GM21390 (cell line): ENCODE measurements at regions not wholly inside any gene's neighbourhood (a gene's known extent, or its start where the extent isn't known, plus 50 kb on each side); places are given as distances from the start of the nearest gene placed in this dataset.
"Not testable (repeated sequence)": the region's sequence is repeated elsewhere in the genome, so short reads cannot be mapped to it uniquely, and the experiment has no call there.

Experiments used
- ATAC-seq: cut with Tn5 transposase; IDR thresholded peaks from one replicate; pipeline ENCODE4 v1.9.1; 2021; ENCODE audit not compliant: unreplicated experiment

DNA sequence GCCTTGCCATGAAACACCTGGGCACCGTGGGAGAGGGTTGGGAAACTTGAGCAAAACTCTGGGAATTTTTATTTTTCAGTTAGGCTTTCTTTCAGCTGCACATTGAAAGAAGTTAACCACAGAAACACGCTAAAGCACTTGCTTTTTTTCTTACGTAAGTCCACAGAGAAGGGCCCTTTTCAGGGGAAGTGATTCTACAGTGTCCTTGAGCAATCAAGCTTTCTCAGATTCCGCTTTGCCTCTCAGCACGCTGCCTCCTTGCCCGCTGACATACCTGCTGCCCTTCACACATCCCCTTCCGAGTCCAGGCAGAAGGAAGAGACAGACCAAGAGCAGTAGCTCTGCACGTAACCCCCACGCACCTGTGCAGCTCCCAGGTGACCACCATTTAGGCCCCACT lies 135.5 kb upstream of the MYT1L start:
- no peak for ATAC-seq

DNA sequence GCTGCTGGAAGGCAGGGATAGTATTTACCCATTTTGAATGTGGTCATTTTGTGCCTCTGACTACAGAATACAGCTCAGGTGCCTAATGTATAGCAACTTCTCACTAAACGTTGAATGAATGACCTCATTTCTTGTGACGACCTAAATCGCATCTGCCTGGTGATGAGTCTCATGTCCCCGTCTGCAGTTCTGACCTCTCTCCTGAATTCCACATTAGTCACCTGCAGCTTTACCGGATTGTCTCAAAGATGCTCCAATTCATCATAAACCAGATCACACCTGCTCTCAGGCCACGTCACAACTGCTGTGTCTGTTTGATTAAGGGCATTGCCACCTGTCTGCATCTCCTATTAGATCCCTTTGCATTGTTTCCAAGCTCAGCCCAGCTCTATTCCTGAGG lies 133.6 kb upstream of the MYT1L start:
- no peak for ATAC-seq

DNA sequence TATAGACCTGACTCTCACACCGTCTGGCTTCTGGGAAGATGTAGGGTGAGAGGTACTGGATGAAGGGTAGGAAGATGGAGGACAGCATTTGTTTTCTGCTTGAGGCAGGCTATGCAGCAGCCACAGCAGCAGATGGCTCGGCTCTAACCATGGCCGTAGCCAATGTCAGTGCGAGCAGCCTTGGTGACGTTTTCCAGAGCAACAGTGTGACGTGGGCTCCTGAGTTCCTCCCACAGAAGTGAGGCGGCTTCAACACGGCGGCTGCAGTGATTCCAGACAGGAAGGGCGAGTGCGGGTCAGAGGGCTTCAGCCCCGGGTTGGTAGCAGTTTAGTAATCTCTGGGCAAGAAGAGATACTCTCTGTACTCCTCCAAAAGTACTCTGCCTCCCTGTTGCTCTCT lies 133.0 kb upstream of the MYT1L start:
- no peak for ATAC-seq

- no peak for ATAC-seq
These were observed 125.6 kb upstream of the MYT1L start for GRCh38 chr2:2456721-2457120.

DNA sequence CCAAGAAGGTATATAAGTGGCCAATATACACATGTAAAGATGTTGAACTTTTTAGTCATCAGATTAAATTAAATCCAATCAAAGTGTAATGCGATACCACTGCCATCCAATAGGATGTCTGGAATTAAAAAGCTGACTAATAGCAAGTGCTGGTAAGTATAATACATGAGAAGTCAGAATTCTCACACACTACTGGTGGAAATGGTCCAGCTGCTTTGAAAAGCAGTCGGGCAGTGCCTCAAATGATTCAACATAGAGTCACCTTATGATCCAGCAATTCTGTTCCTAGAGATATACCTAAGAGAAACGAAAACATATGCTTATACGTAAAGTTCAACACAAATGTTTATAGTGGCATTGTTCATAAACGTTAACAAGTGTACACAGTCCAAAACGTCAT lies 124.1 kb upstream of the MYT1L start:
- no peak for ATAC-seq

DNA sequence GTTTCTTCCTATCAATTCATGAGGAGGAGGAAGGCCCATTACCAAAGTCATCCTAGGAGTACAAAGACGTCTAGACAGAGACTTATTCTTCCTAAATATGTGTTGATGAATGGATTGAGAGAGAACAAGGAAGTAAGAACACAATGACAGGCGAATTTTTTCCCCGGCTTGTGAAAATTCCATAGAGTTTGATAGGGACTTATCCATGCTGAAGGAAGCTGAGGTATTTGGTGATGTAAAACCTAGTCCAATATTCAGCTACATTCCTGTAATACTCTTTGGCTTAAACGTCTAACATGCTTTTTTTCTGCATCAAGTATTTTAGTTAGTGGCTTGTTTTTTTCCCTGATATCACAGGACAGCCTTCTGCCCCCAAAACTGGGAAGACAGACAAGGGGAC lies 121.9 kb upstream of the MYT1L start:
- ATAC-seq, result no peak

- not testable (repeated sequence) for ATAC-seq
These were observed 120.2 kb upstream of the MYT1L start for GRCh38 chr2:2451275-2451674.

GRCh38 chr2:2448178-2448577 lies 117.1 kb upstream of the MYT1L start:
- ATAC-seq, result no peak

GRCh38 chr2:2422621-2423020 lies 91.5 kb upstream of the MYT1L start:
- no peak for ATAC-seq

DNA sequence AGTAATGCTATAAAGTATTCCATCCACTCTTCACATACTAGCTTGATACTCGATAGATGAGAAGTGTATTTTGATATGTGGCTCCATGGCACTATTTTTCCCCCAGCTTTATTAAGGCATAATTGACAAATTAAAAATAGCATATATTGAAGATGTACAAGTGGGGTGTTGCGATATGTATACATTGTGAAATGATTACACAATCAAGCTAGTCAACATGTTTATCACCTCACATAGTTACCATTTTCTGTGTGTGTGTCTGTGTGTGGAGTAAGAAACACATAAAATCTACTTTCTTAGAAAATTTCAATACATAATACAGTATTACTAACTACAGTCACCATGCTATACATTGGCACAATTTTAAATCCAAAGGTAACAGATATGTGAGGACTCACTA lies 82.5 kb upstream of the MYT1L start:
- ATAC-seq, result no peak

DNA sequence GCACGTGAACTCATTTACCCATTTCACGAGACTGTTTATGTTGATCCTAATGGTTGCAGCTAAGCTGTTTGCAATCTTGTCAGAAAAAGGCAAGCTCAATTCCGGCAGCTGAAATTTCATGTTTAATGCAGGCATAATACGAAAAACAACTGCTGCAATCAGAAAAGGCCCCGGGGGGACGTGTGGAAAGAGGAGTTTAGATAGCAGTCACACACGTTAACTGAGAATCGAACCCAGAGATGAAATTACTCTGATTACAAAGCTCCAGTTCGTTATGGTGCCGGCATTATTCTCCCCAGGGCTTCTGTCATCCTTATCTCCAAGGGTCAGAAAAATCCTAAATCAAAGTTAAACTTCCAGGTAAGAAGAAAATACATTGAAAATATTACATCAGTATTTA lies 79.9 kb upstream of the MYT1L start:
- no peak for ATAC-seq

DNA sequence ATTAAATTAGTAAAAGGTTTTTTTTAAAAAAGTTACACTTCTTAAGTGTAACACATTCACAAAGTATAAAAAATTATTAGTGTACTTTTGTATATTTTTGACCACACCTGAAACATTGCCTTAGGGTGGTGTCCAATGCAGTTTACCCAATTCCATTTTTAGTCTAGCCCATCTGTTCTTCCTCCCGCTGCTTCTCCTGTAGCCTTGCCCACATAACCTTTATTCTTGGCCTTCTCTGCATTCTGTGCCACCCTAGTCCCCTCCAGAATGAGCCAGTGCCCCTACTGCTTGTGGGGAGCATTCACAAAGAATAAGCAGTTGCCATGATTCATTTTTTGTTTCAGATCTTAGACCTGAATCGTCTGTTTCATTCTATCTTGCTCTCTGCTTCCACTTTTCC lies 78.4 kb upstream of the MYT1L start:
- ATAC-seq, result no peak

DNA sequence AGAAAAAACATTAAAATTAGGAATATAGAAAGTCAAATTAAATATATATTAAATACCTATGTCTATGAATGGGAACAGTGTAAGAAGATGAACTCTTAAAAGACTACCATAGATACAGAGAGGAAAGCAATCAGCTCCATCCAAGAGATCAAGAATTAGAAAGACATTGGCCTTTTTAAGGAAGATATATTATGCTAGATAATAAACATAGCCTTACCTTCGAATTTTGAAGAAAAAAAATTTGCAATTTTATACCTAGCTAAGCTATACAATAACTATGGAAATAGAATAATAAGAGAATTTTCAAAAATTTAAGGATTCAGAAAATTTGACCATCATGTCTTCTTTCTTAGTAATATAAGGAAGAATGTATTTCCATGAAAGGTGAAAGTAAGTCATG lies 74.7 kb upstream of the MYT1L start:
- ATAC-seq, result no peak

GRCh38 chr2:2400286-2401038 lies 69.4 kb upstream of the MYT1L start:
- no peak for ATAC-seq

DNA sequence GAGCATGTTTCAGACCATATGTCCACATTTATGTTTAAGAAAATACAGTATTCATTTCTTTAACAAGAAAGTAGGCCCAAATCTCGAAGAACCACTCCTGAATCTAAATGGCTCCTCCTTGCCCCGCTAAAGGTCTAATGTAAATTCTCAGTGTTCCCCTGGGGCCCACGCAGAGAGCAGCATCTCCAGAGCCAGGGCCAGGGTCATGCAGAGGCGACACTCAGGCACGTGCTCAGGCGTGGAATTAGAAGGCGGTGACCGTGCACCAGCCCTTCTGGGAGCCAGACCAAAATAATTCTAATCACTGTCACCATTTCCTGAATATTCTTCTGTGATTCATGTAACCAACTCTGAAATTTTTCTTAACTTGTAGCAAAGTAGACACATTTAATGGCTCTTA lies 68.3 kb upstream of the MYT1L start:
- ATAC-seq, result no peak

DNA sequence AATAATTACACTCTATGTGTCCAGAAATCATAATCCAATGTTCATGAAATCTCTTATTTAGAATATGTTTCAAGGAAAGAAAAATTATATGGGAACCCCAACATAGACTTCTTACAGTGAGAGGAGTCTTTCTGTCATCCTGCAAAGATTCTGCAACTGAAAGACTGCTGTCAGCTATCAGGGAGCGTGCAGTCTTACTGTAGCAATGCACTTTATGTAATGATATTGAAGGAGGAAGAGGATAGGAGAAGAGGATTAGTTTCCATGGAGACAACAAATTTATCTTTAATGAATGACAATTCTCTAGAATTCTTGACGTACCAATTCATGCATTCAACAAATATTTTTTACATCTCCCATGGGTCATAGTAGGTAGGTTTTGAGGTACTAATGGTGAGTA lies 61.3 kb upstream of the MYT1L start:
- ATAC-seq, result no peak

DNA sequence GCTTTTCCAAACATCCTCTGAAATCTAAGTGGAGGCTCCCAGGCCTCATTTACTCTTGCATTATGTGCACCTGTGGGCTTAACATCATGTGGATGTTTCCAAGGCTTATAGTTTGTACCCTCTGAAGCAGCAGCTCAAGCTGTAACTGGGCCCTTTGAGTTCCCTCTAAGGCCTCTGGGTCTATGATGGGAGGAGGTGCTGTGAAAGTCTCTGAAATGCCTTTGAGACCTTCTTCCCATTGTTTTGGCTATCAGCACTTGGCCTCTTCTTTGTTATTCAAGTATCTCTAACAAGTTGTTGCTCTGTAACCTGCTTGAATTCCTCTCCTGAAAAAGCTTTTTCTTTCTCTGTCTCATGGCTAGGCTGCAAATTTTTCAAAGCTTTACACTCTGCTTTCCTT lies 58.1 kb upstream of the MYT1L start:
- no peak for ATAC-seq
